Activated CD8-positive, alpha-beta memory T cell treated with anti-CD3 and anti-CD28 coated beads, Interleukin-2, amount 50 U/mL, for 24 hours (primary cell): ENCODE measurements at regions not wholly inside any gene's neighbourhood (a gene's known extent, or its start where the extent isn't known, plus 50 kb on each side); places are given as distances from the start of the nearest gene placed in this dataset.

ENCODE experiments used
- DNase-seq: peaks from one replicate; pipeline ENCODE4 v3.0.0-alpha.2; 2020; ENCODE audit errors: extremely low read depth

DNA sequence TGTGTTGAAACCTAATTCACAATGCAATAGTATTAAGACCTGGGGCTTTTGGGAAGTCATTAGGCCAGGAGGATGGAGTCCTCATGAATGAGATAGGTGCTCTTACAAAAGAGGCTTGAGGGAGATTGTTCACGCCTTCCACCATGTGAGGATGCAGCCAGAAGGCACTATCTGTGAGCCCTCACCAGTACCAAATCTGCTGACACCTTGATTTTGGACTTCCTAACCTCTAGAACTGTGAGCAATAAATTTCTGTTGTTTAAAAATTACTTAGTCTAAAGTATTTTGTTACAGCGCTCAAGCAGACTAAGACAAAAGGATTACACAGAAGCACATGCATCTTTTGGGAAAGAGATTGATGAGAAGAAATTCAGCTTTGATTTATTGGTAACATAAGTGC lies 232.9 kb upstream of the NR4A3 start:
- DNase-seq, result no peak

DNA sequence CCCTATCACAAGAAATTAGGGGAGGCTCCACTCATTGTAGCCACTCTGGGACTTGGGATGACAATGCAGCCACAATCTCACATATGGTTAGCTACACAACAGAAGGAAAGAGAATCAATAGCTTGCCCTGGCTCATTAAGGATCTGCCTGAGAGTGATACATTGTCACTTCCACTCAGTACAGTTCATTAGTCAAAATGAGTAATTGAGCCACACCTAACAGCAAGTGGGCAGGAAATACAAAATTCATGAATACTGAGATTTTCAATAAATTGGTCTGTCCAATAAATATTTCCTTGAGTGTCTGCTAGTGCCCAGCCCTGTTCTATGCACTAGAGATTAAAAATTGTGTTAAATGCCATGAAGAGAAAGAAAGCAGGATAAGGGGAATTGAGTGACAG lies 231.3 kb upstream of the NR4A3 start:
- no peak for DNase-seq

DNA sequence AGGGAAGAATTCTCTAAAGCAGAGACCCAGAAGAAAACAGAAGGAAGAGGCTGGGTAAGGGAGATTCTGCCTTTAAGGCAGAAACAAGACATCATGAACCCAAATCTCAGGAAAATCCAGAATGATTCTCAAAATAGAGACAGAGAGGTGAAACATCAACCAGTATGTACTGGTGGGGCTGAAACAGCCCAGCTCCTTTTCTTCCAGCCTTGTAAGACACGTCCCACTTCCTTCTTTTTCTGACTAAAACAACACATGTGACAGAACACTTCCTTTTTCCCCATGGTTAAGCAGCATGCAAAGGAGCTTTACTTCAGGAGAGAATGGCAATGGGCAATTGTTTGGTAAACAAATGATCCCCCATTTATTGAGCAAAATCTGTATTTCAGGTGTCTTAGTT lies 230.8 kb upstream of the NR4A3 start:
- DNase-seq, result no peak

DNA sequence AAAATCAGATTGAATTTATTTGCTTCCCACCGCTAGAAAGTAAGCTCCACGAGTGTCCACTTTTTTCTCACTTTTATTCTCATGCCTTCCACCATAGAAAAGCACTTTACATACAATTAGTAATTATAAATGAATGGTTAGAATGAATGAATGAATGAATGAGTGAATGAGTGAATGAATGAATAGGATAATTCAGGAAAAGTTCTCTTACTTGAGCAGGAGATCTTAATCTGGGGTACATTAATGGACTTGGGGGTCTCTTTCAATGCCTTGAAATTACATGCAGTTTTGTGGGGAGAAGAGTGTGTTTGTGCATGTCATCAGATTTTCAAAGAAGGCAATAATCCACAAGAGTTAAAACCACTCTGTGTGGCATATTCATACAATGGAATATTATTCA lies 229.9 kb upstream of the NR4A3 start:
- DNase-seq, result no peak

DNA sequence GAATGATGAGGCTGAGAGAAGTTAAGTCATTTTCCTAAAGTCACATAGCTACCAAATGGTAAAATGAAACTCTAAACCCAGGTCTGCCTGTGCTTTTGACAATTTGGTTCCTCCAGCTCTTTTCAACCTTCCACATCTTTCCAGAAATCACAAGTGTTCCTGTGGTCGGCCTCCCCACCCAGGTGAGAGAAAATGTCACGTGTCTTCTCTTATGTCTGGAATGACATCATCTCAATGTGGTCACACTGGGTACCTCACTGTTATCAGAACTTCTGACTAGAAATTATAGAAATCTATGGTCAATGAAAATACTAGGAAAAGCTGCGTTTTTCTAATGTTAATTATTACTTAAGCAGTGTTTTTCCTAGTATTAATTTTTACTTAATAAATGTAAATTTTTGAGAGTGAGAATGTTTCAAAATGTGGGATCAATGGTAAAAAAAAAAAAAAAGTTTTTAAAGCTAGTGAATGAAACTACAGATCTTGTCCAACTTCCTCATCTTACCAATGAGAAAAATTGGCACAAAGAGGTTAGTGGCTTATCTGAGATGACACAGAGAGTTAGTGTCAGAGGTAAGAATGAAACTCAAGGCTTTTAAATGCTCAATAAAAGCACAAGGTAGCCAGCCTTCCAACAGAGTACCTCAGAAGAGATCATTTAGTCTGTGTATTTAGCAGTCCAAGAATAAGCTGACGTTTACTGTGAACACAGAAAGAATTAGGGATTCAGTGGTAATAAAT lies 228.7 kb upstream of the NR4A3 start:
- no peak for DNase-seq

DNA sequence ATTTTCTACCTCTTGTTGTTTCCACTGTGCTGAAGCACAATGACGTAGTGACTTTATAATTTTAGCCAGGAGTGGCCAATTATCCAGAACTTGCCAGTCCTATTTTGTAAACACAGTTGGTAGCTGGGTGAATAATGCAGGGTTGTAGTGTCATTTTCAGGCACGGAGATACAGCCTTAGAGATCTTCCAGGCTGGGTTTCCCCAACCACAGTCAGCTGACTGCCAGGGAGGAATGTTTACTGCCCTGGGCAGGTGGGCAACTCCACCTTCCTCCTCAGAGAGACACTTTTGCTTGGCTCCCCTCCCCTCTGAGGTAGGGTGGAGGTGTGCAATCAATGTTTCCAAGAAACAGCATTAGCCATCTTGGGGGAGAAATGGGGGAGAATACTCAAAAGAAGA lies 228.1 kb upstream of the NR4A3 start:
- DNase-seq, result no peak

DNA sequence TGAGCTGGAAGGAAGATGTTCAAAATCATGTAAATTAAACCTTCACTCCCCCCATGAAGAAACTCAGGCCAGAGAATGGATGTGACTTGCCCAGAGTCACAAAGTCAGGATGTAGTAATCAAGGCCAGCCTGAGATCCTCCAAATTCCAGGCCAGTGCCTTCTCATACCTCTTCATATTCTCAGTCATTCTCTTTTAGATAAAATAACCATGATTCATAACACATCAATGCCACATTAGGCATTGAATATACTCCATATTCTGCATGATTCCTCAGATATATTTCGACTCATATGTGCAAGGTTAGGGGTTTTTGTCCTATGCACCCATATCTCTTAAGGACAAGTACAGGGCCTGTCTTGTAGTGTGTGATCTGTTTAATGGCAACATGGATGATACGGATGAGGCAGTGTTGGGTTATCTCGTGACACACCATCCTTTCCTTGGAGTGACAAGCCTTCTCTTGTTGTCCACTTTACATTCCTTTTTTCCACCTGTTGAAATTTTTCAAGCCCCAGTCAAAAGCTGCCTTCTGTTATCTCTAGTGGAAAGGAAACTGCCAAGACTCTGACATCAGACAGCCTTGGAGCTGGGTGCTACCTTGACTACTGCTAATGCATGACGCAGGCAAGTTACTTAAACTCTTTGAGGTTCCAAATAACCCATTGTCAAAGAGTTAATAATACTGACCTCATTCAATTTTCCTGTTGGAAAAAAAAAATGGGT lies 227.5 kb upstream of the NR4A3 start:
- no peak for DNase-seq

DNA sequence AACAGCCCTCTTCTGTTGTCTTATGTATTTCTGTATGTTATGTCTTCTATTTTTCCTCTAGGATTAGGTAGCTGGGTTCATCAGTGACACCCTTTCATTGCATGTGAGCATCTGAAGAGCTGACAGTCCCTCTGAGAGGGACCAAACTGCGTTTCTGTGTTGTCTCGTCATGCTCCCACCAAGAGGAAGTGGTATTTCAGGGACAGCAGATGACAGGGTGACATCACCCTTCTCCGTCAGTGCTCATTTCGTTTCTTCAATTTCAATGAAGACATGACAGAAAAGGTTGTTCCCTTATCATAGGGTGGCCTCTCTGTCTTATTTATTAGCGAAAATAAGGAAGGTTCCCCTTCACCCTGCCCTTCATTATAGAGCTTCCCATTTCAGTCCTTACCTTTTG lies 225.9 kb upstream of the NR4A3 start:
- DNase-seq, result no peak

DNA sequence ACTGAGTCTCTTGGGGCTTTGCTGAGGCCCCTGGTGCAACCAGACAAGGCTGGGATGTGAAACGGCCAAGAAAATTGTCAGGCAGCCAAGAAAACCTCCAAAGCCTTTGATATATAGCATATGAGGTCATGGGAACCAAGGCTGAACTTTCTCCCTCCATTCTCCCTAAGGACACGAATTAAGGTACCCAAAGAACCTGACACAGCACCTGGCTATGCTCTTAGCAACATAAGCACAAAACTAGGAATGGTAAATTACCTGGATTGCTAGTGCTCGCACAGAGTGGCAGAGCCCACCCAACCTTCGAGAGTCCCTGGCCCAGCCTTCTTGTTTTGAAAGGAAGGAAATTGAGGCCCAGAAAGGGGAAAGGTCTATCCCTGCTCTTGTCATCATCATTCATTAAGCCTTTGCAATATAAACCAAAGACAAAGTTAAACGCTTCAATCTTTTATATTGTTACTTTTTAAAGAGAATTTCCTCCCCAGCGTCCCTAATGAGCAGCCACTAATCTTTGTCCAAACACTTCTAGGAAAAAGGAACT lies 220.0 kb upstream of the NR4A3 start:
- DNase-seq, result no peak

DNA sequence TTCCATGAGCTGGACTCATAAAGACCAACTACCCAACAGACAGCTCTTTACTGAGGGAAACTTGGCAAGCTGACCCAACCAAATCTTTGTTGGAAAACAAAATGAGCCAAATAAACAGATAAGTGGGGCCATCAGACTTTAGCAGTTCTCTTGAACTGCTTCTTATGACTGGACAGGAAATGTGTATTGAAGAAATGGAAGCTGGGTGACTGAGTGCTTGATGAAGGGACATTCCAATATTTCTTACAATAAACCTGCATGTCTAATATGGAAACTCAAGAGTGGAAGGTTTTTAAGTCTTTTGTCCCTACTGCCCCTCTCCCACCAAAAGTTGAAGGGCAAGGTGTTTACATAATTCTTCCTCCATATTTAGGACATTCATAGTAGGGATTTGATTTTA lies 218.8 kb upstream of the NR4A3 start:
- DNase-seq, result no peak

DNA sequence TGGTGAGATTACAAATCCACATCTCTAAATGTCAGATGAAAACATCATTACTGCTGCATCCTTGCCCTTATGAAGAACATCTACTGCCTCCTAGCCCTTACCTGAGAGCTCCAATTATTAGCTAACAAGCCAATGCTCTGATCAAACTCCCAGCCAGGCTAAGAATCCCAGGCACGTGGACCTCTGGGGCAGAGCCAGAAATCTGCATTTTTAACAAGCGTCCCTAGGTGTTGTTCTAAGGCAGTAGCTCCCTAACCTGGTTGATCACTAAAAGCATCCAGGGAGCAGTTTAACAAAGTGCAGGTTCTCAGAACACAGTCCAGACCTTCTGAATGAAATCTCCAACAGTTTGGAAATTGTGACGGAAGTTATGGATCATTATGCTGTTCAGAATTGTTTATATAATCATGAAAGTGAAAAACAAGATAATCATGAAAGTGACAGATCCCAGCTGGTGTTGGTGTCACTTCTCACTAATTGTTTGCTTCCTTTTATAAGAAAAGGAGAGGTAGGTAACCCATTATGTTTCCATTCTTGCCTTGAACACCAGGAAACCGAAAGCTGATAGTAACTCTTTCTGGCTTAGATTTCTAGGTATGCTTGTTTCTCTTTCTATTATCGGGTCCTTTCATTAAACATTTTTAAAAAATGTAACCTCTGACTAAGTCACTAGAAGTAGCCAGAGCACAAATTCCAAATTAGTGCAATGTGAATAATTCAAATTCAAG lies 216.5 kb upstream of the NR4A3 start:
- no peak for DNase-seq

DNA sequence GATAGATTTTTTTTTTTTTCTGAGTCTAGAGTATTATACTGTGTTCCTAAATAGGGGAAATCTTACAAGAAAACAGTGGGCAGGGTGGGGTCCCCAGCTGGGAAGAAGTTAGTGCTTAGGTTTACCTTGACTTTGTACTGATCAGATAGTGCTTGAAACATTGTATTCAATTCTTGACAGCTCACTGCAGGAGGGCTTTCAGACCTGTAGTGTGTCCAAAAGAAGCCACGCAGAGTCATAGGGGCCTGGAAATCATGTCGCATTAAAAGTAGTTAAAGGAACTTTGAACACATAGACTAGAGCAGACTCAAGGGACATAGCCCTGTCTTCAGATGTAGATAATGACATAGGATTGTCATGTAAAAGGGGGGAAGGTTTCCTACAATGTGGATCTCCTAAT lies 215.4 kb upstream of the NR4A3 start:
- no peak for DNase-seq

DNA sequence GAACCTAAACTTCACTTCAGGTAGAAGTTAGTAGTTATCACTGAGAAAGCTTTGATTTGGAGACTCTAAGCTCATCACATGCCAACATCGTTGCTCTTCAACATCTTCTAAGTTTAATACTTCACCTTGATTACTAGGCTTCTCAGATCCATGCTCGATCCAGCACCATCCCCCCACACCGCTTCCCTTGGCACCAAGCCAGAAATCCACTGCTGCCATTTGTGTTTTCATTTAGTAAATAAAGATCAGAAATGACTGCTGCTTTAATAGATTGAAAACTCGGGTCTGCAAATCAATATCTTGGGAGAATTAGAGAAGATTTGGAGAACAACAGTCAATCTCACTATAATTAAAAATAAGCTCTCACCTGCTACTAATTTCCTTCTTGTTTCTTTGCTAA lies 214.7 kb upstream of the NR4A3 start:
- DNase-seq, result no peak

DNA sequence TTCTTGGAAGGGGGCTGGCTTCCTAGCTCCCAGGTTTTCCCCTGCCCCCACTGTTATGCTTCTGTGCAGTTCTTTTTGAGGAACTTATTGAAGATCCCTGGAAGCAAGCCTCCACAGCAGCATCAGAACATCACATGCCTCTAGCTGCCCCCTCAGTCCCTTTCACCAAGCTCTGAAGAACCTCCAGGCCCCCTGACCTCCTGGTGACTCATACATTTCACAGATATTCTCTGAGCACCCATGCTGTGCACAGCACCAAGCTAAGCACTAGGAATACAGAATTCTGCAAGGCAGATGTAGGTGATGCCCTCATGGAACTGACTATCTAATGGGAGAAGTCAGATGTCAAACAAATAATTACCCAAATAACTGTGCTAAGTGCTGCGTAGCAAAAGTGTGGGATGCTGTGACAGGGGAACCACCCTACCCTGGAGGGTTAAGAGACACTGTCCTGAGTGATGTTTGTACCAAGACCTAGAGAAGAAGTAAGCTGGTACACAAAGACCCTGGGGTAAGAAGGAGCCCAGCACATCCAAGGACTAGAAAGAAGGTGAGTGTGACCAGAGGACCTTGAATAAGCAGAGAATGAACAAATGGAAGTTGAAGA lies 213.7 kb upstream of the NR4A3 start:
- DNase-seq, result no peak

DNA sequence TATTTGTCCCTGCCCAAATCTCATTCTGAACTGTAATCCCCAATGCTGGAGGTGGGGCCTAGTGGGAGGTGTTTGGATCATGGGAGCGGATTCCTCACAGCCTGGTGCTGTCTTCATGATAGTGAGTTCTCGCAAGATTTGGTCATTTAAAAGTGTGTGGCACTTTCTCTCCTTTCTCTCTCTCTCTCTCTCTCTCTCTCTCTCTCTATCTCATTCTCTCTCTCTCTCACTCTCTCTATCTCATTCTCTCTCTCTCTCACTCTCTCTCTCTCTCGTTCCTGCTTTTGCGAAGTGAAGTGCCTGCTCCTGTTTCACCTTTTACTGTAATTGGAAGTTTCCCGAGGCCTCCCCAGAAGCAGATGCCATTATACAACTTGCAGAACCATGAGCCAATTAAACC lies 207.3 kb upstream of the NR4A3 start:
- no peak for DNase-seq

DNA sequence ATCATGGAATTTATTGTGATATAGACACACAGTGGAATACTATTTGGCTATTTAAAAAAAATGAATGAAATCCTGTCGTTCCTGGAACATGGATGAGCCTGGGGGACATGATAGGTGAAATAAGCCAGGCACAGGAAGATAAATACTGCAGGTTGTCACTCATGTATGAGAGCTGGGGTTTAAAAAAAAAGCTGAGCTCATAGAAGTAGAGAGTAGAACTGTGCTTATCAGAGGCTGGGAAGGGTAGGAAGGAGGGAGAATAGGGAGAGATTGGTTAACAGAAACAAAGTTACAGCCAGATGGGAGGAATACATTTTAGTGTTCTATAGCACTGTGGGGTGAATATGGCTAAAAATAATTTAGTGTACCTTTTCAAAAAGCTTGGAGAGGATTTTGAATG lies 200.6 kb upstream of the NR4A3 start:
- no peak for DNase-seq

DNA sequence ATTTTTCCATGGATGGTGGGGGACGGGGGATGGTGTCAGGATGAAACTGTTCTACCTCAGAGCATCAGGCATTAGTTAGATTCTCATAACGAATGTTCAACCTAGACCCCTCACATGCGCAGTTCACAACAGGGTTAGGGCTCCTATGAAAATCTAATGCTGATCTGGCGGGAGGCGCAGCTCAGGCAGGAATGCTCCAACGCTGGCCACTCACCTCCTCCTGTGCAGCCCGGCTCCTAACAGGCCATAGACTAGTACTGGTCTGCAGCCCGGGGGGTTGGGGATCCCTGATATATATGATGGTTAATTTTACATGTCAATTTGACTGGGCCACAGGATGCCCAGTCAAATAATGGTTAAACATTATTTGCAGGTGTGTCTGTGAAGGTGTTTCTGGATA lies 199.0 kb upstream of the NR4A3 start:
- DNase-seq, result no peak

DNA sequence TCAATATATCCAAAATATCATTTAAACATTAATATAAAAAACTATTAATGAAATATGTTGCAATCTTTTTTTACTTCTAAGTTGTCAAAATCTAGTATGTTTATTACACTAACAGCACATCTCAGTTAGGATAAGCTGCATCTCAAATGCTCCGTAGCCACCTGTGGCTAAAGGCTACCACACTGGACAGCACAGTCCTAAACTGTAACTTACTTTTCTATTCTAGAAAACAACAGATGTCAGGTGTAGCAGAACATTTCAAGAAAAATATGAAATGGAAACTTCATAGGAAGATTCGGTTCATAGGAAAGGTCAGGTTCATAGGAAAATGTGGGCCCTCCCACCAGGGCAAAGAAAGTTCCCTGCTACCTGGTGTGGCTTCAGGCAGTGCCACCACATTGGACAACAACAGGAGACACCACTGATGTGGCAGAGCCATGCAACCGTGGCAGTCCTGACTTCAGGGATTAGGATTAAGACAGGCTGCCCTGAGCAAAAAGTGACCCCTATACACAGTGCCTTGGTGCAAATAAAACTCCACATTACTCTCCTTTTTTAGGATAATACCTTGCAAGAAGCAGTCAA lies 197.8 kb upstream of the NR4A3 start:
- no peak for DNase-seq

DNA sequence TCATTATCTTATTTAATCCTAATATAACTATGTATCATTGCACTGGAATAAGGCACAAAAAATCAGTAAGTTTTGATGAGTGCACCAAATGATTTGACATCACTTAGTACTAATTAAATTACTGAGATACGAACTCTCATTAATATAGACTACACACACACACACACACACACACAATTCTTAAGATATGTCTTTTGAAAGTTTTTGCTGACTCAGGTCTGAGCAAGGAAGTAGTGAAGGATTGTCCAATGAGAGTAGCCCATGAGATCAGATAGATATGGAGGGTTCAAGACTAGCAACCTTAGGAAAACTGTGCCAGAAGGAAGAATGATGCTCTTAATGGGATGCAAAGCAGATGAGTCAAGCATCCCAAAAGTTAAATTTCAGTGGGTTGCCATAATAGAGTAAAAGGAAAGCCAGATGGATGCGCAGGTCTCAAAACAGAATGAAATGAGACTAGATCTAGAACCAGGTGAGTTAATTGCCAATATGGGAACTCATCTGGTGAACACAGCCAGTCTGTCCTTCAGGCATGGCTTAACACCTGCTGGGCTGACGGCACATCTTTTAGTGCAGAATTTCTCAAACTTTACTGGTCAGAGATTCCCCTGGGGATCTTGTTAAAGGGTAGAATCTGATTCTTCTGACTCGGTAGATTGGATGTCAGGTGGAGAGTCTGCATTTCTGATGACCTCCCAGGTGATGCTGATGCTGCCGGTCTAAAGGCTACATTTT lies 197.0 kb upstream of the NR4A3 start:
- no peak for DNase-seq

DNA sequence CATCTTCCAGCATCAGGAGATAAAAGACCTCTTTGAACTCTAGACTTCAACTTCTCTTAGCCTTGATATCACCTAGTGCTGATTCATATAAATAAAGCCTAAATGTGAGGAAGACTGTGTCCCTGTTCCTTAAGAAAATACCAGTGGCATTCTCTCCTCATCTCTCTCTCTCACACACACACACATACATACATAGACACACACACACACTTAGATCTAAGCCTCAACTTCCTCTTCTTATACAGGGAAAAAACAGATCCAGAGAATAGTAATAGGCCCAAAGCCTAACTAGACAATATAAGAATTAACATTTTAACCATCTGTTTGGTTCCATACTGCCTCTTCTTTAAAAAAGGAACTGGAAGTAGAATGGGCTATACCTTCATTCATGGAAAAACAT lies 195.3 kb upstream of the NR4A3 start:
- DNase-seq, result no peak

DNA sequence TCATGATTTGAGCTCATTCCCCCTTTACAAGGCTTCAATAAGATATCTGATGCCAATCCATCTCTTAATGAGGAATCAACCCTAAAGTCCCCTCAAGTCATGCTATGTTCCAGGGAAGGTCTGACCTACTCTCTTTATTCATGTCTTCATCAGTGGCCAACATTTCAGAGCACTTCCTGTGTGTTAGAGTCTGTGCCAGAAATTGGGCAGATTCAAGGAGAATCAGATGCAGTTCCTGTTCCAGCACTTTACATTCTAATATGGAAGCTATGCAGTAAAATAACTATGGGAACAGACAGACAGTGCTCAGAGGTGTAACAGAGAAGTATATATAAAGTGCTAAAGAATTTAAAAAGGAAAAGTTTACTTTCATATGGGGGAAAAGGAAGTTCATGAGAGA lies 193.4 kb upstream of the NR4A3 start:
- no peak for DNase-seq
